GM19043 (cell line): ENCODE measurements at regions not wholly inside any gene's neighbourhood (a gene's known extent, or its start where the extent isn't known, plus 50 kb on each side); places are given as distances from the start of the nearest gene placed in this dataset.
"Not testable (repeated sequence)": the region's sequence is repeated elsewhere in the genome, so short reads cannot be mapped to it uniquely, and the experiment has no call there.

ENCODE experiments used
- ATAC-seq: cut with Tn5 transposase; IDR thresholded peaks from one replicate; pipeline ENCODE4 v1.9.1; 2021; ENCODE audit warnings: low read depth; ENCODE audit not compliant: unreplicated experiment

GRCh38 chr3:176275538-176275937 is 921.7 kb downstream of the TBL1XR1 start:
- no peak for ATAC-seq

GRCh38 chr3:176275113-176275512 is 922.2 kb downstream of the TBL1XR1 start:
- no peak for ATAC-seq

GRCh38 chr3:176274161-176274560 is 923.1 kb downstream of the TBL1XR1 start:
- no peak for ATAC-seq

- no peak for ATAC-seq
Observed at GRCh38 chr3:176262071-176262470, 935.2 kb downstream of the TBL1XR1 start.

- ATAC-seq, result no peak
Observed at GRCh38 chr3:176247191-176247590, 950.1 kb downstream of the TBL1XR1 start.

GRCh38 chr3:176219970-176220369 is 977.3 kb downstream of the TBL1XR1 start:
- no peak for ATAC-seq

GRCh38 chr3:176214758-176215157 is 982.5 kb downstream of the TBL1XR1 start:
- no peak for ATAC-seq

- not testable (repeated sequence) for ATAC-seq
Observed at GRCh38 chr3:176213314-176213713, 984.0 kb downstream of the TBL1XR1 start.

GRCh38 chr3:176208915-176209314 is 988.4 kb downstream of the TBL1XR1 start:
- ATAC-seq, result no peak

GRCh38 chr3:176208283-176208682 is 989.0 kb downstream of the TBL1XR1 start:
- ATAC-seq, result no peak

GRCh38 chr3:176206809-176207208 is 990.5 kb downstream of the TBL1XR1 start:
- no peak for ATAC-seq

- ATAC-seq, result no peak
Observed at GRCh38 chr3:176202652-176203051, 994.6 kb downstream of the TBL1XR1 start.

- ATAC-seq, result no peak
Observed at GRCh38 chr3:176193032-176193730, 1004.1 kb downstream of the TBL1XR1 start.

- no peak for ATAC-seq
Observed at GRCh38 chr3:176190755-176191154, 1006.5 kb downstream of the TBL1XR1 start.

GRCh38 chr3:176183181-176183580 is 1014.1 kb downstream of the TBL1XR1 start:
- ATAC-seq, result no peak

GRCh38 chr3:176174060-176174459 is 1023.2 kb downstream of the TBL1XR1 start:
- no peak for ATAC-seq

GRCh38 chr3:176172492-176172891 is 1024.8 kb downstream of the TBL1XR1 start:
- no peak for ATAC-seq

GRCh38 chr3:176167272-176167671 is 1030.0 kb downstream of the TBL1XR1 start:
- no peak for ATAC-seq

GRCh38 chr3:176160997-176161396 is 1036.3 kb downstream of the TBL1XR1 start:
- no peak for ATAC-seq

GRCh38 chr3:176159796-176160195 is 1037.5 kb downstream of the TBL1XR1 start:
- ATAC-seq, result no peak

GRCh38 chr3:176155012-176155411 is 1042.3 kb downstream of the TBL1XR1 start:
- ATAC-seq, result no peak

GRCh38 chr3:176149567-176149966 is 1047.7 kb downstream of the TBL1XR1 start:
- ATAC-seq, result no peak

GRCh38 chr3:176147251-176147650 is 1050.0 kb downstream of the TBL1XR1 start:
- ATAC-seq, result no peak
